Inflammatory macrophage treated with lipopolysaccharide for 4 hours (primary cell): ENCODE measurements at regions not wholly inside any gene's neighbourhood (a gene's known extent, or its start where the extent isn't known, plus 50 kb on each side); places are given as distances from the start of the nearest gene placed in this dataset.
"Not testable (repeated sequence)": the region's sequence is repeated elsewhere in the genome, so short reads cannot be mapped to it uniquely, and the experiment has no call there.

ENCODE experiments used
- DNase-seq: peaks from one replicate; pipeline ENCODE4 v3.0.0-alpha.2; 2020

GRCh38 chr2:77725045-77725444, 202.9 kb upstream of the LRRTM4 start:
- DNase-seq: no peak

GRCh38 chr2:77734662-77735340, 212.6 kb upstream of the LRRTM4 start:
- not testable (repeated sequence) for DNase-seq

- no peak for DNase-seq
Measured at GRCh38 chr2:77737236-77737635, 215.1 kb upstream of the LRRTM4 start.

GRCh38 chr2:77746780-77747179, 224.6 kb upstream of the LRRTM4 start:
- DNase-seq: no peak

GRCh38 chr2:77753710-77754345, 231.7 kb upstream of the LRRTM4 start:
- DNase-seq: not testable (repeated sequence)

GRCh38 chr2:77767388-77768076, 245.4 kb upstream of the LRRTM4 start:
- DNase-seq: no peak

- no peak for DNase-seq
Measured at GRCh38 chr2:77768508-77768907, 246.3 kb upstream of the LRRTM4 start.

GRCh38 chr2:77778917-77779316, 256.7 kb upstream of the LRRTM4 start:
- DNase-seq: no peak

- not testable (repeated sequence) for DNase-seq
Measured at GRCh38 chr2:77793500-77793899, 271.3 kb upstream of the LRRTM4 start.

- no peak for DNase-seq
Measured at GRCh38 chr2:77796397-77796796, 274.2 kb upstream of the LRRTM4 start.

GRCh38 chr2:77797088-77797487, 274.9 kb upstream of the LRRTM4 start:
- DNase-seq: no peak

- DNase-seq: no peak
Measured at GRCh38 chr2:77800410-77800809, 278.2 kb upstream of the LRRTM4 start.

- DNase-seq: no peak
Measured at GRCh38 chr2:77807531-77808215, 285.5 kb upstream of the LRRTM4 start.

GRCh38 chr2:77808599-77808998, 286.4 kb upstream of the LRRTM4 start:
- no peak for DNase-seq

- no peak for DNase-seq
Measured at GRCh38 chr2:77813599-77813998, 291.4 kb upstream of the LRRTM4 start.

GRCh38 chr2:77816618-77817017, 294.4 kb upstream of the LRRTM4 start:
- no peak for DNase-seq

- DNase-seq: no peak
Measured at GRCh38 chr2:77818186-77818585, 296.0 kb upstream of the LRRTM4 start.

- no peak for DNase-seq
Measured at GRCh38 chr2:77823028-77823427, 300.9 kb upstream of the LRRTM4 start.

- no peak for DNase-seq
Measured at GRCh38 chr2:77831060-77831459, 308.9 kb upstream of the LRRTM4 start.

GRCh38 chr2:77831471-77831870, 309.3 kb upstream of the LRRTM4 start:
- no peak for DNase-seq

- DNase-seq: no peak
Measured at GRCh38 chr2:77831898-77832297, 309.7 kb upstream of the LRRTM4 start.

GRCh38 chr2:77834360-77835002, 312.3 kb upstream of the LRRTM4 start:
- DNase-seq: no peak

GRCh38 chr2:77838441-77838840, 316.3 kb upstream of the LRRTM4 start:
- no peak for DNase-seq
